Calu3 (cell line): ENCODE measurements at regions not wholly inside any gene's neighbourhood (a gene's known extent, or its start where the extent isn't known, plus 50 kb on each side); places are given as distances from the start of the nearest gene placed in this dataset.

Experiments used
- BruUV-seq: library from RNA; stranded (reverse); fragments of 400-500 nt; replicated peaks from 2 replicates; lab custom pipeline; 2021; lab: Mats Ljungman, UMichigan
- CTCF ChIA-PET: fragments of 300-600 bp; sonication (Branson Sonifier 250); formaldehyde crosslinking; loops from one replicate; lab custom pipeline; 2022; ENCODE audit warnings: antibody characterized with exemption; lab: Charles Lee
- DNase-seq: peaks from one replicate; pipeline ENCODE4 v3.0.0; 2022
- H3K27ac Mint-ChIP-seq: one replicate; pipeline ENCODE4 v1.8.0; 2022; ENCODE audit warnings: mixed read lengths; ENCODE audit not compliant: unreplicated experiment
- H3K27me3 Mint-ChIP-seq: one replicate; pipeline ENCODE4 v1.8.0; 2022; ENCODE audit warnings: mixed read lengths; ENCODE audit not compliant: unreplicated experiment
- H3K36me3 Mint-ChIP-seq: one replicate; pipeline ENCODE4 v1.8.0; 2022; ENCODE audit warnings: mild to moderate bottlenecking, moderate library complexity, mixed read lengths; ENCODE audit not compliant: insufficient read depth, unreplicated experiment
- H3K4me1 Mint-ChIP-seq: one replicate; pipeline ENCODE4 v1.8.0; 2022; ENCODE audit warnings: mild to moderate bottlenecking, low read depth, mixed read lengths; ENCODE audit not compliant: unreplicated experiment
- H3K4me3 Mint-ChIP-seq: one replicate; pipeline ENCODE4 v1.8.0; 2022; ENCODE audit warnings: mild to moderate bottlenecking, low read depth, moderate library complexity, mixed read lengths; ENCODE audit not compliant: unreplicated experiment
- H3K9me3 Mint-ChIP-seq: one replicate; pipeline ENCODE4 v1.8.0; 2022; ENCODE audit warnings: low read depth, mixed read lengths; ENCODE audit not compliant: unreplicated experiment
- intact Hi-C: fragments of 100-400 bp; cut with micrococcal nuclease; formaldehyde crosslinking; loops from one replicate; pipeline ENCODE4 v1.10.0; 2022; ENCODE audit not compliant: unreplicated experiment
- TF ChIP-seq, protein P1 (sequence below): fragments of 200-600 bp; IDR thresholded peaks from one replicate; pipeline ENCODE4 v1.8.0; 2022; ENCODE audit warnings: antibody characterized with exemption; ENCODE audit not compliant: unreplicated experiment

DNA sequence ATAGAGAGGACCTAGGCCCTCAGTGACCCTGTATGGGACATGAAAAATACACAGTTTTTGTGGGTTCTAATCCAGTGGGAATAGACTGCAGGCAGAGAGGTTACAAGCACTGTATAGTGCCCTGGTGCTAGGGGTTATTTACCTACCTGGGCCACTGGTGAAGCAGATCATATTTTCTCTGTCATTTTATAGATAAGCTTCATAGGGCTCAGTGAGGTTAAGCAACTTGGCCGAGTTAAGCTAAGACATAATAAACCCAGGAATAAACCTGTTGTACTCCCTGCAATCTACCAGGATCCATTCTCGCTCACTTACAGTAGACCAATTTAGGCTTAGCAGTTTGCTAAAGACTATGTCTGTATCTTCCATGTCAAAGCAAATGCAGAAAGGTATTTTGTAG, 340.6 kb upstream of the KHDRBS2 start:
- DNase-seq = no peak
- Mint-ChIP-seq H3K4me1 (no peaks in the 10 kb centered on the region), H3K27ac (no peak overlapping the region), H3K9me3 (peaks cover 13% of the 10 kb centered on the region), H3K4me3 (no peak overlapping the region), H3K36me3 (no peaks in the 10 kb centered on the region), H3K27me3 (no peaks in the 10 kb centered on the region)
- CTCF ChIA-PET = no interaction called here
- intact Hi-C loops = no loop called here
- BruUV-seq = no TSS peak
- TF ChIP-seq, protein P1, sequence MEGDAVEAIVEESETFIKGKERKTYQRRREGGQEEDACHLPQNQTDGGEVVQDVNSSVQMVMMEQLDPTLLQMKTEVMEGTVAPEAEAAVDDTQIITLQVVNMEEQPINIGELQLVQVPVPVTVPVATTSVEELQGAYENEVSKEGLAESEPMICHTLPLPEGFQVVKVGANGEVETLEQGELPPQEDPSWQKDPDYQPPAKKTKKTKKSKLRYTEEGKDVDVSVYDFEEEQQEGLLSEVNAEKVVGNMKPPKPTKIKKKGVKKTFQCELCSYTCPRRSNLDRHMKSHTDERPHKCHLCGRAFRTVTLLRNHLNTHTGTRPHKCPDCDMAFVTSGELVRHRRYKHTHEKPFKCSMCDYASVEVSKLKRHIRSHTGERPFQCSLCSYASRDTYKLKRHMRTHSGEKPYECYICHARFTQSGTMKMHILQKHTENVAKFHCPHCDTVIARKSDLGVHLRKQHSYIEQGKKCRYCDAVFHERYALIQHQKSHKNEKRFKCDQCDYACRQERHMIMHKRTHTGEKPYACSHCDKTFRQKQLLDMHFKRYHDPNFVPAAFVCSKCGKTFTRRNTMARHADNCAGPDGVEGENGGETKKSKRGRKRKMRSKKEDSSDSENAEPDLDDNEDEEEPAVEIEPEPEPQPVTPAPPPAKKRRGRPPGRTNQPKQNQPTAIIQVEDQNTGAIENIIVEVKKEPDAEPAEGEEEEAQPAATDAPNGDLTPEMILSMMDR = no peak

DNA sequence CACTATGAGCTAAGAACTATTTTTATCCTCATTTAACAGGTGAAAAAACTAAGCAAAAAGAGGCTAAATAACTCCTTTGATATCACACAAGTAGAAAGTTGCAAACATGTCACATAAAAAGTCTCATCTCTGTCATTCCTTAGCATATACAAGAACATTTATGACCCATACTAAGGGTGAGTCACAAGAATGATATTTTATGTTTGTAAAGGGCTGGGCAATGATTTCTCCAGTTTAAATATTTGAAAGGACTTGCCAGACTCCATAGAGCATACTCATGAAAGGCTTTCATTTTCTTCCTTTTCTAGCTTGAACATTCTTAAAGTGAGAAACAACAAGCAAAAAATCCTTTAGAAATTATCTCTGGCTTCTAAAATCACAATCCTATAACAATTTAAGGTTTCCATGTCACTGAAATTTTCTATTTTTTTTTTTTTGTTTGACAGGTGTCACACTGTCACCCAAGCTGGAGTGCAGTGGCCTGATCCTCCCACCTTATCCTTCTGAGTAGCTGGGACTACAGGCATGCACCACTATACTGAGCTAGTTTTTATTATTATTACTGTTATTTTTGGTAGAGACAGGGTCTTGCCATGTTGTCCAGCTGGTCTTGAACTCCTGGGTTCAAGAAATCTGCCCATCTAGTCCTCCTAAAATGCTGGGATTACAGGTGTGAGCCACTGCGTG, 338.0 kb upstream of the KHDRBS2 start:
- TF ChIP-seq, protein P1 = no peak
- Mint-ChIP-seq H3K4me3 (no peak overlapping the region), H3K27me3 (no peaks in the 10 kb centered on the region), H3K4me1 (no peaks in the 10 kb centered on the region), H3K36me3 (no peaks in the 10 kb centered on the region), H3K27ac (no peak overlapping the region), H3K9me3 (peaks cover 9% of the 10 kb centered on the region)
- CTCF ChIA-PET = no interaction called here
- no TSS peak for BruUV-seq
- intact Hi-C loops = no loop called here
- no peak for DNase-seq

GRCh38 chr6:62615366-62616015, 329.5 kb upstream of the KHDRBS2 start:
- CTCF ChIA-PET = no interaction called here
- intact Hi-C loops = no loop called here
- no peak for DNase-seq
- BruUV-seq = no TSS peak
- Mint-ChIP-seq H3K9me3 (peaks cover 26% of the 10 kb centered on the region), H3K27ac (no peak overlapping the region), H3K36me3 (no peaks in the 10 kb centered on the region), H3K4me1 (no peaks in the 10 kb centered on the region), H3K4me3 (no peak overlapping the region), H3K27me3 (no peaks in the 10 kb centered on the region)
- TF ChIP-seq, protein P1 = no peak

DNA sequence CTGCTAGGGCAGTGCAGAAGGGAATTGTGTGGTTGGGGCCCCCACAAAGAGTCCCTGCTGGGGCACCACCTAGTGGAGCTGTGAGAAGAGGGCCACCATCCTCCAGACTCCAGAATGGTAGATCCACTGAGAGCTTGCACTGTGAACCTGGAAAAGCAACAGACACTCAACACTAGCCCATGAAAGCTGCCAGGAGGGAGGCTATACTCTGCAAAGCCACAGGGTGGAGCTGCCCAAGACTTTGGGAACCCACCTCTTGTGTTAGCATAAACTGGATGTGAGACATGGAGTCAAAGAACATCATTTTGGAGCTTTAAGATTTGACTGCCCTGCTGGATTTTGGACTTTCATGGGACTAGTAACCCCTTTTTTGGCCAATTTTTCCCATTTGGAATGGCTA, 328.4 kb upstream of the KHDRBS2 start:
- Mint-ChIP-seq H3K36me3 (no peaks in the 10 kb centered on the region), H3K4me1 (no peaks in the 10 kb centered on the region), H3K4me3 (no peak overlapping the region), H3K27ac (no peak overlapping the region), H3K9me3 (peaks cover 27% of the 10 kb centered on the region), H3K27me3 (no peaks in the 10 kb centered on the region)
- CTCF ChIA-PET = no interaction called here
- TF ChIP-seq, protein P1 = no peak
- no TSS peak for BruUV-seq
- intact Hi-C loops = no loop called here
- no peak for DNase-seq
